NB4 (cell line): ENCODE measurements at regions not wholly inside any gene's neighbourhood (a gene's known extent, or its start where the extent isn't known, plus 50 kb on each side); places are given as distances from the start of the nearest gene placed in this dataset.

Source experiments
- CTCF ChIP-seq: IDR thresholded peaks from one replicate; pipeline ENCODE4 v1.5.1; 2012; ENCODE audit warnings: low read depth, low read length
- MAX ChIP-seq: IDR thresholded peaks from 2 replicates; pipeline ENCODE4 v1.6.1; 2011; ENCODE audit warnings: low read depth, low read length
- MYC ChIP-seq: IDR thresholded peaks from 2 replicates; pipeline ENCODE4 v1.6.1; 2011; ENCODE audit warnings: low read depth, low read length

GRCh38 chr10:10644676-10645385 lies 372.8 kb upstream of the CELF2 start:
- TF ChIP-seq CTCF (no peak), MAX (no peak), MYC (no peak)
